HepG2 (cell line): ENCODE measurements at regions not wholly inside any gene's neighbourhood (a gene's known extent, or its start where the extent isn't known, plus 50 kb on each side); places are given as distances from the start of the nearest gene placed in this dataset.

ENCODE experiments used
- ATAC-seq: fragments of 200-7000 bp; cut with Tn5 transposase; 3 replicates; pipeline ENCODE4 v1.9.1; 2020; ENCODE audit warnings: mild to moderate bottlenecking, moderate library complexity
- BruUV-seq: library from RNA; stranded (reverse); fragments of 400-500 nt; replicated peaks from 2 replicates; lab custom pipeline; 2021; lab: Mats Ljungman, UMichigan
- CTCF ChIA-PET: fragments of 300-600 bp; formaldehyde crosslinking; extraction: SDS; loops from one replicate; lab custom pipeline; 2021; ENCODE audit warnings: low total read pairs, inconsistent platforms, low intra/inter-chr PET ratio; lab: Yijun Ruan, JAX
- POLR2A ChIA-PET: fragments of 350-600 bp; sonication (Branson Sonifier 250); formaldehyde crosslinking; loops from one replicate; lab custom pipeline; 2020; ENCODE audit warnings: antibody characterized with exemption, inconsistent platforms; lab: Yijun Ruan, JAX
- DNase-seq: peaks from one replicate; pipeline ENCODE4 v3.0.0-alpha.2; 2015; ENCODE audit warnings: low spot score
- FAIRE-seq: peaks from 3 replicates; lab custom pipeline; 2011; peaks lifted over from hg19 to GRCh38; lab: Jason Lieb, UNC
- H2AFZ ChIP-seq: one replicate; pipeline ENCODE4 v1.6.1; 2011; ENCODE audit warnings: low read length, inconsistent platforms
- H3K27ac ChIP-seq: fragments of 300-600 bp; 3 replicates; pipeline ENCODE4 v1.8.0; 2011; ENCODE audit warnings: mixed run types, mild to moderate bottlenecking, mixed read lengths, low read length, inconsistent platforms; ENCODE audit not compliant: insufficient read depth; ENCODE audit errors: extremely low read length
- H3K27me3 ChIP-seq, 2 experiments: fragments of 200-600 bp in 1 of 2; 2 replicates in 1 of 2; 3 replicates in 1 of 2; pipeline versions ENCODE4 v1.6.0 to v1.8.0; 2011; ENCODE audit warnings: low read length in 2 of 2, mild to moderate bottlenecking in 2 of 2, moderate library complexity in 2 of 2, inconsistent platforms in 1 of 2; ENCODE audit not compliant: insufficient read depth in 2 of 2, control insufficient read depth in 1 of 2
- H3K36me3 ChIP-seq, 2 experiments: fragments of 200-600 bp in 1 of 2; replicated peaks in 1 of 2; 2 replicates in 1 of 2; 3 replicates in 1 of 2; pipeline versions ENCODE4 v1.5.1 to v1.8.0; 2011; ENCODE audit warnings: low read length in 2 of 2, inconsistent platforms in 1 of 2; ENCODE audit not compliant: insufficient read depth in 2 of 2, control insufficient read depth in 1 of 2
- H3K4me1 ChIP-seq: 2 replicates; pipeline ENCODE4 v1.5.1; 2012; ENCODE audit warnings: low read length, inconsistent platforms; ENCODE audit not compliant: insufficient read depth
- H3K4me2 ChIP-seq: 2 replicates; pipeline ENCODE4 v1.6.0; 2011; ENCODE audit warnings: low read depth, low read length, inconsistent platforms
- H3K4me3 ChIP-seq, 3 experiments: fragments of 200-600 bp in 1 of 3; sonication (generic), shearing (Covaris generic) in 1 of 3; replicated peaks in 1 of 3; 2 replicates each; pipeline ENCODE4 v1.5.1; 2011 to 2016; ENCODE audit warnings: low read length in 3 of 3, inconsistent platforms in 2 of 3, low read depth in 2 of 3, mild to moderate bottlenecking in 2 of 3, control low read depth in 1 of 3, mixed read lengths in 1 of 3; ENCODE audit not compliant: insufficient read depth in 1 of 3
- H3K79me2 ChIP-seq: one replicate; pipeline ENCODE4 v1.6.1; 2011; ENCODE audit warnings: low read length, inconsistent platforms; ENCODE audit not compliant: insufficient read depth
- H3K9ac ChIP-seq: 2 replicates; pipeline ENCODE4 v1.6.0; 2011; ENCODE audit warnings: mild to moderate bottlenecking, low read depth, low read length, inconsistent platforms; ENCODE audit not compliant: insufficient read depth
- H3K9me3 ChIP-seq: 2 replicates; pipeline ENCODE4 v1.5.1; 2012; ENCODE audit warnings: mild to moderate bottlenecking, low read length
- H4K20me1 ChIP-seq: 2 replicates; pipeline ENCODE4 v1.6.0; 2011; ENCODE audit warnings: inconsistent platforms, mild to moderate bottlenecking, low read length, moderate library complexity; ENCODE audit not compliant: insufficient read depth
- AKAP8 ChIP-seq: sonication (generic); formaldehyde crosslinking; IDR thresholded peaks from 2 replicates; pipeline ENCODE4 v1.5.1; 2020; ENCODE audit warnings: mild to moderate bottlenecking, missing genetic modification reagents
- EEA1 ChIP-seq: sonication (generic); formaldehyde crosslinking; IDR thresholded peaks from 2 replicates; pipeline ENCODE4 v1.5.1; 2020; ENCODE audit warnings: mild to moderate bottlenecking, missing genetic modification reagents, borderline replicate concordance
- KDM1A ChIP-seq: IDR thresholded peaks from 2 replicates; pipeline ENCODE4 v1.6.1; 2016; ENCODE audit warnings: missing compliant biosample characterization
- ZNF850 ChIP-seq: sonication (generic); formaldehyde crosslinking; conservative IDR thresholded peaks from 2 replicates; pipeline ENCODE4 v1.9.0; 2021; ENCODE audit warnings: mild to moderate bottlenecking, missing genetic modification reagents
- ZSCAN9 ChIP-seq: IDR thresholded peaks from 2 replicates; pipeline ENCODE4 v1.6.1; 2016; ENCODE audit warnings: borderline replicate concordance
- WGBS: methylation state at CpG from one replicate; pipeline ENCODE4 v1.1.6; 2017; ENCODE audit warnings: low lambda C conversion rate; 5-methylcytosine and 5-hydroxymethylcytosine counted together
- in situ Hi-C: cut with HindIII; loops from 2 replicates; pipeline ENCODE4 v1.10.0; 2017; ENCODE audit warnings: low pct_unique_long_range_greater_than_20kb; ENCODE audit not compliant: extremely low pct_ligation_motif_present
- intact Hi-C: fragments of 100-400 bp; cut with micrococcal nuclease; formaldehyde crosslinking; loops from one replicate; pipeline ENCODE4 v1.10.0; 2022; ENCODE audit not compliant: unreplicated experiment
- TF ChIP-seq, protein P1 (sequence below): sonication (generic); formaldehyde crosslinking; IDR thresholded peaks from 2 replicates; pipeline ENCODE4 v1.4.0; 2020; ENCODE audit warnings: mild to moderate bottlenecking, missing genetic modification reagents

DNA sequence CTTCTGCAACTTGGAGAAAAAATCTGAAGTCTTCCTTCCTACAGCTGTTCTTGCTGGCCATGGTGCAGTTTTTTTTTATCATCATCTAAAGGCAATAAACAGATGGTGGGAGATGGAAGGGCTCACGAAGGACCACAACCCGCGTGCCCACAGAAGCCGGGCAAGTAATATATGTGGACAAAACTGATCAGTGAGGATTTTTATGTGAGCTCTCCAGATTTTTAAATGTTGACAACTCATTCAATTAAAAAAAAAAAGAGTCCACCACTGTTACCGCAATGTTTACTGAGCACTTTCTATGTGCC lies 55.9 kb upstream of the CREB1 start:
- DNase-seq (no peak), ATAC-seq (no peak), FAIRE-seq (no peak)
- Histone ChIP-seq H3K27ac (no peak overlapping the region), H3K79me2 (no peaks in the 10 kb centered on the region), H3K4me1 (peaks cover 13% of the 10 kb centered on the region), H3K9ac (no peak overlapping the region), H3K9me3 (no peaks in the 10 kb centered on the region), H3K4me2 (no peak overlapping the region), H4K20me1 (no peaks in the 10 kb centered on the region), H3K4me3 (no peak overlapping the region), H3K36me3 (no peaks in the 10 kb centered on the region), H2AFZ (no peak overlapping the region), H3K27me3 (no peaks in the 10 kb centered on the region)
- intact Hi-C loops (loop anchor here (2.0 to 10.0 kb wide), 3 partner anchors 129 to 485 kb away; partner anchors contain the start of gene KLF7), in situ Hi-C loops (loop anchor here (5.0 kb wide), 3 partner anchors 492 to 782 kb away; no protein-coding TSS in a partner anchor)
- 94% methylated on average over 5 of the region's 5 CpGs for WGBS
- CTCF ChIA-PET = interaction anchor here (1.1 to 2.4 kb wide), 3 partner anchors 492 to 780 kb away, joined by 5 to 22 read pairs (median 8); no protein-coding TSS in a partner anchor
- POLR2A ChIA-PET = no interaction called here
- TF ChIP-seq ZSCAN9 (CRISPR knock-in tag) = no peak
- TF ChIP-seq, protein P1, sequence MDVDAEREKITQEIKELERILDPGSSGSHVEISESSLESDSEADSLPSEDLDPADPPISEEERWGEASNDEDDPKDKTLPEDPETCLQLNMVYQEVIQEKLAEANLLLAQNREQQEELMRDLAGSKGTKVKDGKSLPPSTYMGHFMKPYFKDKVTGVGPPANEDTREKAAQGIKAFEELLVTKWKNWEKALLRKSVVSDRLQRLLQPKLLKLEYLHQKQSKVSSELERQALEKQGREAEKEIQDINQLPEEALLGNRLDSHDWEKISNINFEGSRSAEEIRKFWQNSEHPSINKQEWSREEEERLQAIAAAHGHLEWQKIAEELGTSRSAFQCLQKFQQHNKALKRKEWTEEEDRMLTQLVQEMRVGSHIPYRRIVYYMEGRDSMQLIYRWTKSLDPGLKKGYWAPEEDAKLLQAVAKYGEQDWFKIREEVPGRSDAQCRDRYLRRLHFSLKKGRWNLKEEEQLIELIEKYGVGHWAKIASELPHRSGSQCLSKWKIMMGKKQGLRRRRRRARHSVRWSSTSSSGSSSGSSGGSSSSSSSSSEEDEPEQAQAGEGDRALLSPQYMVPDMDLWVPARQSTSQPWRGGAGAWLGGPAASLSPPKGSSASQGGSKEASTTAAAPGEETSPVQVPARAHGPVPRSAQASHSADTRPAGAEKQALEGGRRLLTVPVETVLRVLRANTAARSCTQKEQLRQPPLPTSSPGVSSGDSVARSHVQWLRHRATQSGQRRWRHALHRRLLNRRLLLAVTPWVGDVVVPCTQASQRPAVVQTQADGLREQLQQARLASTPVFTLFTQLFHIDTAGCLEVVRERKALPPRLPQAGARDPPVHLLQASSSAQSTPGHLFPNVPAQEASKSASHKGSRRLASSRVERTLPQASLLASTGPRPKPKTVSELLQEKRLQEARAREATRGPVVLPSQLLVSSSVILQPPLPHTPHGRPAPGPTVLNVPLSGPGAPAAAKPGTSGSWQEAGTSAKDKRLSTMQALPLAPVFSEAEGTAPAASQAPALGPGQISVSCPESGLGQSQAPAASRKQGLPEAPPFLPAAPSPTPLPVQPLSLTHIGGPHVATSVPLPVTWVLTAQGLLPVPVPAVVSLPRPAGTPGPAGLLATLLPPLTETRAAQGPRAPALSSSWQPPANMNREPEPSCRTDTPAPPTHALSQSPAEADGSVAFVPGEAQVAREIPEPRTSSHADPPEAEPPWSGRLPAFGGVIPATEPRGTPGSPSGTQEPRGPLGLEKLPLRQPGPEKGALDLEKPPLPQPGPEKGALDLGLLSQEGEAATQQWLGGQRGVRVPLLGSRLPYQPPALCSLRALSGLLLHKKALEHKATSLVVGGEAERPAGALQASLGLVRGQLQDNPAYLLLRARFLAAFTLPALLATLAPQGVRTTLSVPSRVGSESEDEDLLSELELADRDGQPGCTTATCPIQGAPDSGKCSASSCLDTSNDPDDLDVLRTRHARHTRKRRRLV (CRISPR knock-in tag) = no peak
- no peak for TF ChIP-seq EEA1 (CRISPR knock-in tag)
- no peak for TF ChIP-seq AKAP8 (CRISPR knock-in tag)
- TF ChIP-seq ZNF850 = no peak
- no peak for TF ChIP-seq KDM1A (CRISPR knock-in tag)
- BruUV-seq = no TSS peak
